IMR-90 (cell line): ENCODE measurements at regions not wholly inside any gene's neighbourhood (a gene's known extent, or its start where the extent isn't known, plus 50 kb on each side); places are given as distances from the start of the nearest gene placed in this dataset.

Experiments
- ATAC-seq: fragments of 200-7000 bp; cut with Tn5 transposase; 2 replicates; pipeline ENCODE4 v1.9.1; 2020; ENCODE audit warnings: low read depth, mild to moderate bottlenecking, moderate library complexity
- BruUV-seq: library from RNA; stranded (reverse); fragments of 400-500 nt; replicated peaks from 2 replicates; lab custom pipeline; 2021; lab: Mats Ljungman, UMichigan
- CTCF ChIA-PET: fragments of 300-600 bp; formaldehyde crosslinking; extraction: SDS; loops from one replicate; lab custom pipeline; 2021; ENCODE audit warnings: antibody characterized with exemption; lab: Yijun Ruan, JAX
- POLR2A ChIA-PET: fragments of 300-600 bp; sonication (Branson Sonifier 250); formaldehyde crosslinking; loops from one replicate; lab custom pipeline; 2022; ENCODE audit warnings: antibody characterized with exemption; ENCODE audit not compliant: unreplicated experiment; lab: Charles Lee
- DNase-seq: peaks from one replicate; pipeline ENCODE4 v3.0.0; 2013
- H2AFZ ChIP-seq: replicated peaks from 2 replicates; pipeline ENCODE3; 2013; ENCODE audit warnings: low read length, mild to moderate bottlenecking; ENCODE audit not compliant: poor library complexity
- H2AK5ac ChIP-seq: 2 replicates; pipeline ENCODE4 v1.6.1; 2013; ENCODE audit warnings: low read depth, low read length, inconsistent platforms
- H2AK9ac ChIP-seq: replicated peaks from 2 replicates; pipeline ENCODE3; 2013; ENCODE audit warnings: mild to moderate bottlenecking, low read depth, low read length, moderate library complexity; ENCODE audit not compliant: poor library complexity
- H2BK120ac ChIP-seq: 2 replicates; pipeline ENCODE4 v1.6.1; 2013; ENCODE audit warnings: low read depth, low read length, inconsistent platforms
- H2BK15ac ChIP-seq: 3 replicates; pipeline ENCODE4 v1.6.1; 2013; ENCODE audit warnings: low read depth, low read length, inconsistent platforms
- H2BK20ac ChIP-seq: 2 replicates; pipeline ENCODE4 v1.6.1; 2013; ENCODE audit warnings: low read depth, mild to moderate bottlenecking, inconsistent platforms, low read length, moderate library complexity
- H2BK5ac ChIP-seq: 2 replicates; pipeline ENCODE4 v1.6.1; 2013; ENCODE audit warnings: mild to moderate bottlenecking, low read depth, low read length, inconsistent platforms; ENCODE audit not compliant: poor library complexity, severe bottlenecking
- H3K14ac ChIP-seq: replicated peaks from 2 replicates; pipeline ENCODE4 v1.6.1; 2013; ENCODE audit warnings: low read depth, low read length, inconsistent platforms
- H3K18ac ChIP-seq: 2 replicates; pipeline ENCODE4 v1.6.1; 2013; ENCODE audit warnings: low read depth, low read length, control low read depth
- H3K23ac ChIP-seq: 2 replicates; pipeline ENCODE4 v1.6.1; 2013; ENCODE audit warnings: low read depth, low read length, inconsistent platforms
- H3K27ac ChIP-seq: 2 replicates; pipeline ENCODE4 v1.5.1; 2013; ENCODE audit warnings: mild to moderate bottlenecking, control low read depth, low read length; ENCODE audit not compliant: insufficient read depth
- H3K27me3 ChIP-seq: 2 replicates; pipeline ENCODE4 v1.6.1; 2013; ENCODE audit warnings: low read length; ENCODE audit not compliant: control insufficient read depth, insufficient read depth
- H3K36me3 ChIP-seq: 2 replicates; pipeline ENCODE4 v1.6.1; 2013; ENCODE audit warnings: low read length, mixed read lengths; ENCODE audit not compliant: control insufficient read depth, insufficient read depth
- H3K4ac ChIP-seq: 2 replicates; pipeline ENCODE4 v1.6.1; 2013; ENCODE audit warnings: low read depth, low read length, inconsistent platforms
- H3K4me1 ChIP-seq: 2 replicates; pipeline ENCODE4 v1.6.1; 2013; ENCODE audit warnings: low read length, mixed read lengths; ENCODE audit not compliant: control insufficient read depth, insufficient read depth
- H3K4me2 ChIP-seq: 2 replicates; pipeline ENCODE4 v1.6.1; 2013; ENCODE audit warnings: low read depth, mild to moderate bottlenecking, control low read depth, low read length, moderate library complexity
- H3K4me3 ChIP-seq: 2 replicates; pipeline ENCODE4 v1.5.1; 2013; ENCODE audit warnings: low read depth, mild to moderate bottlenecking, control low read depth, low read length, moderate library complexity; ENCODE audit not compliant: insufficient read depth
- H3K56ac ChIP-seq: 2 replicates; pipeline ENCODE4 v1.6.1; 2013; ENCODE audit warnings: low read length, inconsistent platforms; ENCODE audit not compliant: insufficient read depth; ENCODE audit errors: extremely low read depth
- H3K79me1 ChIP-seq, 2 experiments: 2 replicates each; pipeline ENCODE4 v1.6.1; 2013; ENCODE audit warnings: low read length in 2 of 2, inconsistent platforms in 1 of 2, low read depth in 1 of 2
- H3K9ac ChIP-seq: 2 replicates; pipeline ENCODE4 v1.6.1; 2013; ENCODE audit warnings: low read depth, low read length, control low read depth
- H3K9me1 ChIP-seq: 2 replicates; pipeline ENCODE4 v1.6.1; 2013; ENCODE audit warnings: low read length, inconsistent platforms; ENCODE audit not compliant: insufficient read depth
- H3K9me3 ChIP-seq: 2 replicates; pipeline ENCODE4 v1.6.1; 2013; ENCODE audit warnings: low read length; ENCODE audit not compliant: control insufficient read depth, insufficient read depth
- H4K20me1 ChIP-seq: 2 replicates; pipeline ENCODE4 v1.6.1; 2013; ENCODE audit warnings: low read length, inconsistent platforms; ENCODE audit not compliant: insufficient read depth
- H4K5ac ChIP-seq: 2 replicates; pipeline ENCODE4 v1.6.1; 2013; ENCODE audit warnings: mild to moderate bottlenecking, low read depth, low read length, control low read depth
- H4K8ac ChIP-seq, 2 experiments: 2 replicates each; pipeline ENCODE4 v1.6.1; 2013; ENCODE audit warnings: low read depth in 2 of 2, low read length in 2 of 2, control low read depth in 1 of 2, inconsistent platforms in 1 of 2
- H4K91ac ChIP-seq: 2 replicates; pipeline ENCODE4 v1.6.1; 2013; ENCODE audit warnings: low read depth, low read length, inconsistent platforms; ENCODE audit not compliant: insufficient read depth
- BHLHE40 ChIP-seq: fragments of 150-350 bp; IDR thresholded peaks from 2 replicates; pipeline ENCODE4 v1.6.1; 2016; ENCODE audit warnings: mild to moderate bottlenecking, low read depth, low read length
- CEBPB ChIP-seq: IDR thresholded peaks from 2 replicates; pipeline ENCODE4 v1.6.1; 2012; ENCODE audit warnings: low read depth, low read length, improper control_type of control experiment
- CHD1 ChIP-seq: IDR thresholded peaks from 2 replicates; pipeline ENCODE4 v1.6.1; 2012; ENCODE audit warnings: low read depth, low read length, improper control_type of control experiment
- FOS ChIP-seq: fragments of 150-350 bp; IDR thresholded peaks from 2 replicates; pipeline ENCODE4 v1.6.1; 2016; ENCODE audit warnings: low read depth, low read length
- MAFK ChIP-seq: IDR thresholded peaks from 2 replicates; pipeline ENCODE4 v1.6.1; 2012; ENCODE audit warnings: low read depth, low read length, improper control_type of control experiment
- MXI1 ChIP-seq: IDR thresholded peaks from 2 replicates; pipeline ENCODE4 v1.6.1; 2012; ENCODE audit warnings: low read depth, mild to moderate bottlenecking, low read length, moderate library complexity, borderline replicate concordance
- RAD21 ChIP-seq: IDR thresholded peaks from 2 replicates; pipeline ENCODE4 v1.6.1; 2012; ENCODE audit warnings: low read length, improper control_type of control experiment
- SMC3 ChIP-seq: fragments of 150-350 bp; IDR thresholded peaks from 2 replicates; pipeline ENCODE4 v1.6.1; 2016; ENCODE audit warnings: low read depth, mild to moderate bottlenecking, antibody characterized with exemption, low read length, moderate library complexity
- WGBS, 2 experiments: methylation state at CpG; one replicate each; pipeline versions ENCODE4 v1.1.5 to v1.1.7; 2013; ENCODE audit warnings: missing lambda C conversion rate in 2 of 2; ENCODE audit not compliant: insufficient read length in 1 of 2; ENCODE audit errors: extremely low coverage in 2 of 2; 5-methylcytosine and 5-hydroxymethylcytosine counted together
- dilution Hi-C: fragments of 300-500 bp; cut with HindIII; formaldehyde crosslinking; loops from one replicate; pipeline ENCODE4 v1.14.3; 2018; ENCODE audit warnings: low sequenced_read_pairs; ENCODE audit not compliant: unreplicated experiment
- in situ Hi-C: fragments of 300-500 bp; cut with MboI; formaldehyde crosslinking; loops from 3 replicates; pipeline ENCODE4 v1.14.3; 2019; ENCODE audit warnings: low sequenced_read_pairs, inconsistent platforms, mixed read lengths
- intact Hi-C: fragments of 100-400 bp; cut with micrococcal nuclease; formaldehyde crosslinking; loops from 2 replicates; pipeline ENCODE4 v1.10.0; 2022
- TF ChIP-seq, protein P1 (sequence below): fragments of 150-350 bp; IDR thresholded peaks from 2 replicates; pipeline ENCODE4 v1.6.1; 2016; ENCODE audit warnings: low read depth, mild to moderate bottlenecking, low read length, moderate library complexity, borderline replicate concordance

DNA sequence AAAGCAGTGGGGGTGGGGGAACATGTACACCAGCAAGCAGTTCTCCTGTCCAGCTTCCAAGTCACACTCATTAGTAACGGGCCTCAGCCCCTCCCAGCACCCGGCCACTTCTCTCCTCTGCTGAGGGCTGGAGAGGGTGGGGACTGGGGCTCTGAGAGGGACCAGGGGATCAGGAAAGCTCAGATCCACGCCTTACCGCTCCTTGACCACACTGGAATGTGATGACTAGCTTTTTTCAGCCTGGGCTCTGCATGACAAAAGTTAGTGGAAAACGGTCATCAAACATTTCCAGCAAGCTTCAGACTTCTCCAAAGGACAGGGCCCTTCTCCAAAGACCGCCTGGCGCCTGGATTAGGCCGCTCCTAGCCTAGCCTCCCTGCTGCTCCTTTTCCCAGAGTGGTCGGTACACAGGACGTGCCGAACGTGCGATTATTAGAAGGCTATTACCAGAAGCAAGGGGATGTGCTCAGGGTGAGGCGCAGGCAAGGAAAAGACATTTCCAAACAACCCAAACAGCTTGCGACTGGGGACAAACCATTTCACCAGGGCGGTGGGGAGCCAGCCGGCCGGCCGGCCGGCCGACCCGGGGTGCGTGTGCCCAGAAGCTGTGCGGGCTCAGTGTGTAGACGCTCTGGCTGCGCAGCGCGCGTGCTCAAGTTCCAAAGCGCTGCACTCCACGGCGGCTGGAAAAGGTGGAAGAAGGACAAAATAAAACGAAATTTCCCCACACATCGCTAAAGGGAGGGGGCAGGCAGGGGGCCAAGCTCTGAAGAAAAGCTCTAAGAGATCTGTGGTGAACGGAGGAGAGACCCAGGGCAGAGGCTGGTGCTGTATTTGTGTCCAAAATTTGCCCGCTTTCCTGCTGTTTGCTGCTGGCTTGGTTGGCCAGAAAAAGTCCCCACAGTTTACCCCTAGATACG, 51.0 kb upstream of the SSR3 start (continued):
- TF ChIP-seq MAFK: peak; percentile 77
- no peak for TF ChIP-seq BHLHE40
- TF ChIP-seq FOS: no peak

GRCh38 chr3:156604642-156605144, 49.8 kb upstream of the SSR3 start:
- Histone ChIP-seq H3K9me3 (no peaks in the 10 kb centered on the region), H2AFZ (no peak overlapping the region), H3K79me1 (no peaks in the 10 kb centered on the region), H3K23ac (no peak overlapping the region), H2AK5ac (peak overlapping the region; percentile 64; the same call in 1 of the 2 replicates), H2BK120ac (no peak overlapping the region), H3K14ac (no peak overlapping the region), H3K56ac (no peak overlapping the region), H2BK5ac (no peak overlapping the region), H4K5ac (no peak overlapping the region), H3K4me3 (no peak overlapping the region), H2AK9ac (no peak overlapping the region), H3K4ac (0 out of 2 replicates have a peak overlapping the region, but pooled peaks have one; percentile 2), H3K9me1 (no peaks in the 10 kb centered on the region), H3K9ac (no peak overlapping the region), H2BK20ac (no peak overlapping the region), H3K4me1 (peaks cover 3% of the 10 kb centered on the region; the same call in 1 of the 2 replicates), H4K20me1 (no peaks in the 10 kb centered on the region), H4K91ac (no peak overlapping the region), H3K27me3 (no peaks in the 10 kb centered on the region), H4K8ac (no peak overlapping the region), H3K18ac (no peak overlapping the region), H3K4me2 (no peak overlapping the region), H3K27ac (no peak overlapping the region), H3K36me3 (no peaks in the 10 kb centered on the region), H2BK15ac (peak overlapping the region; percentile 49; the same call in 1 of the 3 replicates)
- TF ChIP-seq MXI1 (no peak), RAD21 (no peak), BHLHE40 (no peak), CEBPB (peak; percentile 69), CHD1 (no peak), SMC3 (no peak)
- TF ChIP-seq, protein P1, sequence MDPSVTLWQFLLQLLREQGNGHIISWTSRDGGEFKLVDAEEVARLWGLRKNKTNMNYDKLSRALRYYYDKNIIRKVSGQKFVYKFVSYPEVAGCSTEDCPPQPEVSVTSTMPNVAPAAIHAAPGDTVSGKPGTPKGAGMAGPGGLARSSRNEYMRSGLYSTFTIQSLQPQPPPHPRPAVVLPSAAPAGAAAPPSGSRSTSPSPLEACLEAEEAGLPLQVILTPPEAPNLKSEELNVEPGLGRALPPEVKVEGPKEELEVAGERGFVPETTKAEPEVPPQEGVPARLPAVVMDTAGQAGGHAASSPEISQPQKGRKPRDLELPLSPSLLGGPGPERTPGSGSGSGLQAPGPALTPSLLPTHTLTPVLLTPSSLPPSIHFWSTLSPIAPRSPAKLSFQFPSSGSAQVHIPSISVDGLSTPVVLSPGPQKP: no peak
- DNase-seq (no peak), ATAC-seq (no peak)
- dilution Hi-C loops (no loop called here), intact Hi-C loops (no loop called here), in situ Hi-C loops (no loop called here)
- 100% methylated on average over 1 of the region's 2 CpGs; no CpG with 5 or more reads in 1 of the 2 experiments for WGBS, 2 experiments
- ChIA-PET POLR2A (no interaction called here), CTCF (no interaction called here)
- no TSS peak for BruUV-seq
